Sigmoid colon (tissue), 4 donors: ENCODE measurements at regions not wholly inside any gene's neighbourhood (a gene's known extent, or its start where the extent isn't known, plus 50 kb on each side); places are given as distances from the start of the nearest gene placed in this dataset.

Experiments
- CTCF ChIP-seq, 4 experiments: fragments of 450-650 bp in 3 of 4; fragments of 200-600 bp in 1 of 4; IDR thresholded peaks; one replicate each; pipeline ENCODE4 v1.5.1; 2016 to 2019; ENCODE audit warnings: antibody characterized with exemption in 4 of 4, mild to moderate bottlenecking in 3 of 4, moderate library complexity in 2 of 4
- POLR2AphosphoS5 ChIP-seq, 4 donors: sonication (generic); formaldehyde crosslinking; IDR thresholded peaks; one replicate each; pipeline ENCODE4 v1.6.1; 2017; ENCODE audit warnings: antibody characterized with exemption in 4 of 4

- TF ChIP-seq POLR2AphosphoS5 (IDR thresholded peaks at IDR 0.05), result no peak
- TF ChIP-seq CTCF (IDR thresholded peaks at IDR 0.05), result no peak
Observed at GRCh38 chr3:65145680-65146079, 457.9 kb upstream of the ADAMTS9 start.
